ENCODE measurements at regions not wholly inside any gene's neighbourhood (a gene's known extent, or its start where the extent isn't known, plus 50 kb on each side); places are given as distances from the start of the nearest gene placed in this dataset.

- Histone ChIP-seq H3K9ac (no peak overlapping the region), H3K4me2 (no peak overlapping the region), H3K36me3 (no peaks in the 10 kb centered on the region), H3K27me3 (no peaks in the 10 kb centered on the region), H3K4me3 (no peak overlapping the region), H4K20me1 (no peaks in the 10 kb centered on the region), H3K4me1 (no peaks in the 10 kb centered on the region), H3K9me3 (no peaks in the 10 kb centered on the region), H3K27ac (no peak overlapping the region)
- no peak for TF ChIP-seq Cebpa-rat (IDR thresholded peaks at IDR 0.05)
Observed at GRCh38 chr12:125284087-125284486, 218.9 kb downstream of the AACS start.

GRCh38 chr12:125284945-125285685 is 219.9 kb downstream of the AACS start:
- TF ChIP-seq Cebpa-rat (IDR thresholded peaks at IDR 0.05), result no peak
- H3K36me3 ChIP-seq, result no peaks in the 10 kb centered on the region
- H3K9me3 ChIP-seq, result no peaks in the 10 kb centered on the region
- no peak overlapping the region for H3K4me2 ChIP-seq
- H3K27me3 ChIP-seq, result no peaks in the 10 kb centered on the region
- H3K4me3 ChIP-seq, result no peak overlapping the region
- no peak overlapping the region for H3K9ac ChIP-seq
- no peaks in the 10 kb centered on the region for H4K20me1 ChIP-seq
- H3K27ac ChIP-seq, result no peak overlapping the region
- no peaks in the 10 kb centered on the region for H3K4me1 ChIP-seq

DNA sequence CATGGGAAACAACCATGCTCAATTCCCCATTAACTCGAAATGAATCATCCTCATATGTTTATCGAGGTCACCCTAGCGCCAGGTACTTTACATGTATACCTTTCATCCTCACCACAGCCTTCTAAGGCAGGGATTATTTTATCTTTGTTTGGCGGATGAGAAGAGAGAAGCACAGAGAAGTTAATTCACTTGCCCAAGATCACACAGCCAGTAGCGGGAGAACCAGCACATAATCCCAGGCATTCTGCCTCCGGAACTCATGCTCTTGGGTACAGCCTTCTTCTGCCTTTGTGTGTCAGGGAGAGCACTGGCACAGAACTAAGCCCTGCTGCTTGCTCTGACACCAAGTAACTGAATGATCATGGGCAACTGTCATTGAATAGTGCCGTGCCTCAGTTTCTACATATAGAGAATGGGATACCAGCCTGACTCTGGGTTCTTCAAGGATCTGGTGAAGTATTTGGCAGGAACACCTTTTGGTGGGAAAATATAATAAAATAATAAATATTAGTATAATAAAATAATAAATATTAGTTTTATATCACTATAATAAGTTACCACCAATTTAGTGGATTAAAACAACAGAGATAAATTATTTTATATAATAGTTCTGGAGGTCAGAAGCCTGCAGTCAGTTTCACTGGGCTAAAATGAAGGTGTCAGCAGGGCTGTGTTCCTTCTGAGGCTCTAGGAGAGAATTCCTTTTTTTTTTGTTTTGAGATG is 220.9 kb downstream of the AACS start:
- H3K27me3 ChIP-seq, result no peaks in the 10 kb centered on the region
- H3K27ac ChIP-seq, result no peak overlapping the region
- H3K4me1 ChIP-seq, result no peaks in the 10 kb centered on the region
- TF ChIP-seq Cebpa-rat (IDR thresholded peaks at IDR 0.05), result no peak
- no peaks in the 10 kb centered on the region for H3K36me3 ChIP-seq
- H3K9ac ChIP-seq, result no peak overlapping the region
- no peak overlapping the region for H3K4me2 ChIP-seq
- H3K9me3 ChIP-seq, result no peaks in the 10 kb centered on the region
- H4K20me1 ChIP-seq, result no peaks in the 10 kb centered on the region
- no peak overlapping the region for H3K4me3 ChIP-seq

- no peak overlapping the region for H3K4me2 ChIP-seq
- H3K27me3 ChIP-seq, result no peaks in the 10 kb centered on the region
- H3K4me1 ChIP-seq, result no peaks in the 10 kb centered on the region
- no peak overlapping the region for H3K4me3 ChIP-seq
- no peaks in the 10 kb centered on the region for H4K20me1 ChIP-seq
- H3K9me3 ChIP-seq, result no peaks in the 10 kb centered on the region
- H3K9ac ChIP-seq, result no peak overlapping the region
- H3K36me3 ChIP-seq, result no peaks in the 10 kb centered on the region
- TF ChIP-seq Cebpa-rat (IDR thresholded peaks at IDR 0.05), result no peak
- H3K27ac ChIP-seq, result no peak overlapping the region
Observed at GRCh38 chr12:125287155-125287847, 222.1 kb downstream of the AACS start.

- Histone ChIP-seq H3K36me3 (no peaks in the 10 kb centered on the region), H3K4me1 (no peaks in the 10 kb centered on the region), H3K4me2 (no peak overlapping the region), H3K9me3 (no peaks in the 10 kb centered on the region), H3K27me3 (no peaks in the 10 kb centered on the region), H4K20me1 (no peaks in the 10 kb centered on the region), H3K4me3 (no peak overlapping the region), H3K27ac (no peak overlapping the region), H3K9ac (no peak overlapping the region)
- TF ChIP-seq Cebpa-rat (IDR thresholded peaks at IDR 0.05), result no peak
Observed at GRCh38 chr12:125288931-125289928, 224.0 kb downstream of the AACS start.

DNA sequence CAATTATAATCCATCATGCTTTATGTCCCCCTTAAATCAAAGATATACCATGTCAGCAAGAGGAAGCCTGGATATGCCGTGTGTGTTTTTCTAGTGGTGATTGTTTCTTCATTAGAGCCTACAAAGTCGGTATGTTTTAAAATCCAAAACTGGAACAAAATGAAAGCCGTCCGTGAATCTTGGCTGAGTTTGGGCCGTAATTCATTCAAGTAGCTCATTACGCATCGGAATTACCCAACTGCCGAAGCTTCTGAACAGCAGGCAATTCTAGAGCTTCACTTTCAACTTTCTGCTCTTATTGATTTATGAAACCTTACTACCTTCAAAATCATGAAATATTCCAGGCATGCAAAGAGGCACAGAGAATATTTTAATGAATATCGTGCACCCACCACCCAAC is 224.7 kb downstream of the AACS start:
- H3K9ac ChIP-seq, result no peak overlapping the region
- H4K20me1 ChIP-seq, result no peaks in the 10 kb centered on the region
- no peak overlapping the region for H3K27ac ChIP-seq
- H3K36me3 ChIP-seq, result no peaks in the 10 kb centered on the region
- H3K4me3 ChIP-seq, result no peak overlapping the region
- no peak overlapping the region for H3K4me2 ChIP-seq
- no peak for TF ChIP-seq Cebpa-rat (IDR thresholded peaks at IDR 0.05)
- no peaks in the 10 kb centered on the region for H3K4me1 ChIP-seq
- H3K27me3 ChIP-seq, result no peaks in the 10 kb centered on the region
- no peaks in the 10 kb centered on the region for H3K9me3 ChIP-seq

GRCh38 chr12:125292700-125293099 is 227.5 kb downstream of the AACS start:
- Histone ChIP-seq H3K4me3 (no peak overlapping the region), H3K4me2 (no peak overlapping the region), H3K27me3 (no peaks in the 10 kb centered on the region), H3K36me3 (no peaks in the 10 kb centered on the region), H3K4me1 (no peaks in the 10 kb centered on the region), H3K27ac (no peak overlapping the region), H3K9ac (no peak overlapping the region), H3K9me3 (no peaks in the 10 kb centered on the region), H4K20me1 (no peaks in the 10 kb centered on the region)
- TF ChIP-seq Cebpa-rat (IDR thresholded peaks at IDR 0.05), result no peak

DNA sequence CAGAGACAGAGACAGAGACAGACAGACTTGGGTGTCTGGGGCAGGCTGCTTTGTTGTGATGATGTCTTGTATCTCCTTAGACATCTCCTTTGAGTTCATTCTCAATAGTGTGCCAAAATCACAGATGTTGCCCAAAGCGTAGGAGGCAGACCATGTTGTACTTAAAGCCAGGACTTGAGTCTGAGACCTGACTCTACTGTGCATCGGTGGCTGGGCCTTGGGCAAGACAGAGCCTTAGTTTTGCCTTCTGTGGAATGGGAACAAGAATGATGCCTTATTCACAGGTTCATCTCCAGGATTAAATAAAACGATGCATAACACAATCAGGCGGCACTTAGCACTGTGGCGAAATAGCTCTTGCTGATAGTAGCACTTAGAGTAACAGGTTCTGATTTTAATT is 230.3 kb downstream of the AACS start:
- no peak overlapping the region for H3K4me2 ChIP-seq
- no peak overlapping the region for H3K9ac ChIP-seq
- H3K9me3 ChIP-seq, result no peaks in the 10 kb centered on the region
- H4K20me1 ChIP-seq, result no peaks in the 10 kb centered on the region
- TF ChIP-seq Cebpa-rat (IDR thresholded peaks at IDR 0.05), result no peak
- H3K27me3 ChIP-seq, result no peaks in the 10 kb centered on the region
- H3K36me3 ChIP-seq, result no peaks in the 10 kb centered on the region
- H3K4me3 ChIP-seq, result no peak overlapping the region
- H3K4me1 ChIP-seq, result no peaks in the 10 kb centered on the region
- H3K27ac ChIP-seq, result no peak overlapping the region

DNA sequence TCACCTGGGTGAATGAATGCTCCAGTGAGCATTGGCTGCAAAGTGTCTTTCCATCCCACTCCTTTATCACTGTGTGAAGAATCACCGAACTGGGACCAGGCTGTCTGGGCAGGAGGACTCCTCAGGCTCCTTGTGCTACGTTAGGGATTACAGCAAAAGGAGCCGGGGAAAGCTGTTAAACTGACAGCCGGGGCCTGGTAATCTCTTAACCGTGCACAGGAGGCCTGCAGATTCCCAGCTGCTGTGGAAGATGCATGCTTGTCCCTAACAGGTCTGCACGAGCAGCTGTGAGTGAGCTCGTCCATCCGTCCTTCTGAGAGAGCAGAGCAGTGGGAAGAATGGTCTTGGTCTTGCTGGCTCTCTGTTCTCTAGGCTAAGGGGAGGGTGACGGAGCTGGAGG is 231.5 kb downstream of the AACS start:
- Histone ChIP-seq H3K9ac (no peak overlapping the region), H3K27ac (no peak overlapping the region), H3K27me3 (no peaks in the 10 kb centered on the region), H3K36me3 (no peaks in the 10 kb centered on the region), H3K4me2 (no peak overlapping the region), H3K4me1 (no peaks in the 10 kb centered on the region), H4K20me1 (no peaks in the 10 kb centered on the region), H3K9me3 (no peaks in the 10 kb centered on the region), H3K4me3 (no peak overlapping the region)
- TF ChIP-seq Cebpa-rat (IDR thresholded peaks at IDR 0.05), result no peak
